ENCODE measurements at regions not wholly inside any gene's neighbourhood (a gene's known extent, or its start where the extent isn't known, plus 50 kb on each side); places are given as distances from the start of the nearest gene placed in this dataset.

DNA sequence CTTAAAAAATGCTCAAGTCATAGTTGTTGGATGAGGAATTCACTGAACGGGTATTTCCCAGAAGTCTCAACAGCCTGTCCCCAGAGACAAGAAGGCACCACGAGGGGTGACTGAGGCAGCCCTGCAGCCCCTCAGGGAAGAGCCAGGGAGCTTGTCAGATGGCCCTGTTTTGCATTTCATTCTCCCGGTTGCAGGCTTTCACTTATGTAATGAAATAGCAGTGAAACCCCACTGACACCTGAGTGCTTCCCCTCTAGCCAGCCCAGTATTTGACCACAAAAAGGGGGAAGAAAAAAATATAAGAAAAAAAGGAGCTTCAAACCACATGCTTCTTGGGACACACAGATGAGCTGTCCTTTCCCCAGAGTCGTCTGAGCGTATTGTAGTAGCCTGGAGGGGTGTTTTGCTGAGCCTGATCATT, 75.3 kb upstream of the IL12B start:
- no peak for DNase-seq (ENCODE audit: low spot score in 2 of 2)
- H3K4me3 ChIP-seq, result no peak overlapping the region
- TF ChIP-seq POLR2AphosphoS5 (IDR thresholded peaks at IDR 0.05) (no peak), POLR2A (IDR thresholded peaks at IDR 0.05) (no peak)
- TF ChIP-seq, protein P1, sequence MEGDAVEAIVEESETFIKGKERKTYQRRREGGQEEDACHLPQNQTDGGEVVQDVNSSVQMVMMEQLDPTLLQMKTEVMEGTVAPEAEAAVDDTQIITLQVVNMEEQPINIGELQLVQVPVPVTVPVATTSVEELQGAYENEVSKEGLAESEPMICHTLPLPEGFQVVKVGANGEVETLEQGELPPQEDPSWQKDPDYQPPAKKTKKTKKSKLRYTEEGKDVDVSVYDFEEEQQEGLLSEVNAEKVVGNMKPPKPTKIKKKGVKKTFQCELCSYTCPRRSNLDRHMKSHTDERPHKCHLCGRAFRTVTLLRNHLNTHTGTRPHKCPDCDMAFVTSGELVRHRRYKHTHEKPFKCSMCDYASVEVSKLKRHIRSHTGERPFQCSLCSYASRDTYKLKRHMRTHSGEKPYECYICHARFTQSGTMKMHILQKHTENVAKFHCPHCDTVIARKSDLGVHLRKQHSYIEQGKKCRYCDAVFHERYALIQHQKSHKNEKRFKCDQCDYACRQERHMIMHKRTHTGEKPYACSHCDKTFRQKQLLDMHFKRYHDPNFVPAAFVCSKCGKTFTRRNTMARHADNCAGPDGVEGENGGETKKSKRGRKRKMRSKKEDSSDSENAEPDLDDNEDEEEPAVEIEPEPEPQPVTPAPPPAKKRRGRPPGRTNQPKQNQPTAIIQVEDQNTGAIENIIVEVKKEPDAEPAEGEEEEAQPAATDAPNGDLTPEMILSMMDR (IDR thresholded peaks at IDR 0.05), result no peak
- intact Hi-C loops (cut with DNase I; ENCODE audit: low total_unique reads), result no loop called here
- H3K36me3 ChIP-seq, result no peaks in the 10 kb centered on the region
- H3K27ac ChIP-seq, result no peak overlapping the region
- peaks cover 0 to 5% of the 10 kb centered on the region in 2 donors for H3K27me3 ChIP-seq
- no peaks in the 10 kb centered on the region for H3K9me3 ChIP-seq
- H3K4me1 ChIP-seq, result no peaks in the 10 kb centered on the region

DNA sequence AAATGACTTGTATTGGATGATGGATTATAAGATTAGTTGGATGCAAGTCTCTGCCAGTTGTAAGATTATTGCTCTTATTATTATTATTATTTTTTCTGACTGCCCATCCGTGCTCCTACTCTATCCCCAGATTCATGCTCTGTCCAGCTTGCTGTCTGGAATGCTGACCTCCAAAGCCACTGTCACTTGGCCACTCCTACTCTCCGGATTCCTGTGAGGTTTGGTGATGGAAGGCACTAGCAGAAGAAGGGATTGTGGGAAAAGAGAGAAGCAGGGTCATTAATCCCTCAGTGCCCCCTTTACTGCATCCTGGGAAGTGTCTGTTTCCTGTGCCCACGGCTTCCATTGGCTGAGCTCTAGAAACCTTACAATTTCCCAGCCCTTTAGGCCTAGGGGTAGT, 76.3 kb upstream of the IL12B start:
- no peaks in the 10 kb centered on the region for H3K4me1 ChIP-seq
- TF ChIP-seq POLR2AphosphoS5 (IDR thresholded peaks at IDR 0.05) (no peak), POLR2A (IDR thresholded peaks at IDR 0.05) (no peak)
- TF ChIP-seq, protein P1 (IDR thresholded peaks at IDR 0.05), result no peak
- peaks cover 0 to 4% of the 10 kb centered on the region in 2 donors for H3K27me3 ChIP-seq
- DNase-seq (ENCODE audit: low spot score in 2 of 2), result no peak
- H3K4me3 ChIP-seq, result no peak overlapping the region
- no peaks in the 10 kb centered on the region for H3K36me3 ChIP-seq
- intact Hi-C loops (cut with DNase I; ENCODE audit: low total_unique reads), result no loop called here
- no peaks in the 10 kb centered on the region for H3K9me3 ChIP-seq
- H3K27ac ChIP-seq, result no peak overlapping the region

DNA sequence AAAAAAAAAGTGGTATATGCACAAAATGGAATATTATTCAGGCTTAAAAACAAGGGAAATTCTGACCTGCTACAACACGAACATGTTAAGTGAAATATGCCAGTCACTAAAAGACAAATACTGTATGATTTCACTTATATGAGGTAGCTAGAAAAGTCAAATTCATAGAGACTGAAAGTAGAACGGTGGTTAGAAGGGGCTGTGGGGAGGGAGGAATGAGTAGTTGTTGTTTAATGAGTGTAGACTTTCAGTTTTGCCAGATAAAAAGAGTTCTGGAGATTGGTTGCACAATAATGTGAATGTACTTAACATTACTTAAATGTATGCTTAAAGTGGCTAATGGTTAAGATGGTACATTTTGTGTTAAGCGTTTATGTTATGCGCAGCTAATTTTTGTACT, 79.5 kb upstream of the IL12B start:
- TF ChIP-seq, protein P1 (IDR thresholded peaks at IDR 0.05), result no peak
- TF ChIP-seq POLR2AphosphoS5 (IDR thresholded peaks at IDR 0.05) (no peak), POLR2A (IDR thresholded peaks at IDR 0.05) (no peak)
- Histone ChIP-seq H3K36me3 (no peaks in the 10 kb centered on the region), H3K27ac (no peak overlapping the region), H3K9me3 (no peaks in the 10 kb centered on the region), H3K4me1 (no peaks in the 10 kb centered on the region), H3K4me3 (no peak overlapping the region), H3K27me3 (no peaks in the 10 kb centered on the region)
- intact Hi-C loops (cut with DNase I; ENCODE audit: low total_unique reads), result no loop called here
- DNase-seq (ENCODE audit: low spot score in 2 of 2), result no peak

DNA sequence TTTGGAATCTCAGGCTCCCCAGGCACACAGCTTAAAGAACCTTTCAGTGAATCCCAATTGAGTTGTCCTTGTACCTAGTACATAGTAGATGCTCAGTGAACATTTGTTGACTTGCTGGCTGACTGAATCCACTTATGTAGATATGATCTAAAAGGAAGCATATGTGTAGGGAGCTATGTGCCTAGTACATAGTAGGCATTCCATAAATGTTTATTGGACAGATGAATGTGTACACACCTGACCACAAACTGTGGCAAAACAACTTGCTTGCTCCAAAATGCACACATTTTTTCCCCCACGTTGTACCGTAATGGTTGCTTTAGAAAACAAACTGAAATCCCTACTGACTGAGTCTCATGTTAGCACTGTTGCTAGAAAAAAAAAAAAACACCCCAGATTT, 80.2 kb upstream of the IL12B start:
- no peak overlapping the region for H3K27ac ChIP-seq
- no peaks in the 10 kb centered on the region for H3K9me3 ChIP-seq
- no peaks in the 10 kb centered on the region for H3K27me3 ChIP-seq
- TF ChIP-seq POLR2A (IDR thresholded peaks at IDR 0.05), result no peak
- TF ChIP-seq, protein P1 (IDR thresholded peaks at IDR 0.05), result no peak
- no peak for TF ChIP-seq POLR2AphosphoS5 (IDR thresholded peaks at IDR 0.05)
- H3K36me3 ChIP-seq, result no peaks in the 10 kb centered on the region
- no peaks in the 10 kb centered on the region for H3K4me1 ChIP-seq
- intact Hi-C loops (cut with DNase I; ENCODE audit: low total_unique reads), result no loop called here
- DNase-seq (ENCODE audit: low spot score in 2 of 2), result no peak
- H3K4me3 ChIP-seq, result no peak overlapping the region

DNA sequence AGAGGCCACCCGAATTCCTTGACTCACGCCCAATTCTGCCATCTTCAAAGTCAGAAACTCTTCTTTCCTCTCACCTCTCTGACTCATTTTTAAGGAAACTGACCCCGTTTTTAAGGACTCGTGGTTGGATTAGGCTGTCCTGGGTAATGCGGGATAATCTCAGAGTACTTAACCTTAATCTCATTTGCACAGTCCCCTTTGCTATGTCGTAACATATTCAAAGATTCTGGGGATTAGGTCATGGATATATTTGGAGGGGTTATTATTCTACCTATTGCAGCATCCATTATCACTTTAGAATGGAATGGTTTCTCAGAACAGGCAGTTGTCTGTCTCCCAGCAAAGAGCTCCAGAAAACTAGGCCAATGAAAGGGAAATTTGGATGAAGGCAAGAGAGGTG, 80.8 kb upstream of the IL12B start:
- Histone ChIP-seq H3K27me3 (no peaks in the 10 kb centered on the region), H3K4me3 (no peak overlapping the region), H3K27ac (no peak overlapping the region), H3K9me3 (no peaks in the 10 kb centered on the region), H3K36me3 (no peaks in the 10 kb centered on the region), H3K4me1 (no peaks in the 10 kb centered on the region)
- intact Hi-C loops (cut with DNase I; ENCODE audit: low total_unique reads), result no loop called here
- DNase-seq (ENCODE audit: low spot score in 2 of 2), result no peak
- TF ChIP-seq POLR2A (IDR thresholded peaks at IDR 0.05), result no peak
- no peak for TF ChIP-seq POLR2AphosphoS5 (IDR thresholded peaks at IDR 0.05)
- TF ChIP-seq, protein P1 (IDR thresholded peaks at IDR 0.05), result no peak

Data from breast epithelium (tissue), 4 donors.